Immature natural killer cell (primary cell): ENCODE measurements at regions not wholly inside any gene's neighbourhood (a gene's known extent, or its start where the extent isn't known, plus 50 kb on each side); places are given as distances from the start of the nearest gene placed in this dataset.
"Not testable (repeated sequence)": the region's sequence is repeated elsewhere in the genome, so short reads cannot be mapped to it uniquely, and the experiment has no call there.

ENCODE experiments used
- DNase-seq, 3 donors: peaks; one replicate each; pipeline ENCODE4 v3.0.0; 2022; ENCODE audit warnings: mixed read lengths in 1 of 3
- H3K27ac Mint-ChIP-seq, 6 donors: one replicate each; pipeline ENCODE4 v1.8.0; 2020; ENCODE audit warnings: mixed read lengths in 6 of 6, mild to moderate bottlenecking in 5 of 6, inconsistent platforms in 4 of 6, moderate library complexity in 3 of 6
- H3K27me3 Mint-ChIP-seq, 3 donors: one replicate each; pipeline ENCODE4 v1.8.0; 2020 to 2021; ENCODE audit warnings: low read depth in 3 of 3, mild to moderate bottlenecking in 3 of 3, mixed read lengths in 3 of 3, moderate library complexity in 3 of 3, inconsistent platforms in 1 of 3
- H3K36me3 Mint-ChIP-seq, 3 donors: one replicate each; pipeline ENCODE4 v1.8.0; 2020; ENCODE audit warnings: mixed read lengths in 3 of 3, inconsistent platforms in 2 of 3, mild to moderate bottlenecking in 2 of 3
- H3K4me1 Mint-ChIP-seq, 2 donors: one replicate each; pipeline ENCODE4 v1.8.0; 2020; ENCODE audit warnings: inconsistent platforms in 2 of 2, mild to moderate bottlenecking in 2 of 2, mixed read lengths in 2 of 2, moderate library complexity in 1 of 2
- H3K4me3 Mint-ChIP-seq, 5 donors: one replicate each; pipeline ENCODE4 v1.8.0; 2020; ENCODE audit warnings: mild to moderate bottlenecking in 5 of 5, mixed read lengths in 5 of 5, inconsistent platforms in 3 of 5, moderate library complexity in 3 of 5
- H3K9me3 Mint-ChIP-seq, 6 donors: one replicate each; pipeline ENCODE4 v1.8.0; 2020; ENCODE audit warnings: mild to moderate bottlenecking in 6 of 6, mixed read lengths in 6 of 6, inconsistent platforms in 4 of 6, moderate library complexity in 3 of 6

DNA sequence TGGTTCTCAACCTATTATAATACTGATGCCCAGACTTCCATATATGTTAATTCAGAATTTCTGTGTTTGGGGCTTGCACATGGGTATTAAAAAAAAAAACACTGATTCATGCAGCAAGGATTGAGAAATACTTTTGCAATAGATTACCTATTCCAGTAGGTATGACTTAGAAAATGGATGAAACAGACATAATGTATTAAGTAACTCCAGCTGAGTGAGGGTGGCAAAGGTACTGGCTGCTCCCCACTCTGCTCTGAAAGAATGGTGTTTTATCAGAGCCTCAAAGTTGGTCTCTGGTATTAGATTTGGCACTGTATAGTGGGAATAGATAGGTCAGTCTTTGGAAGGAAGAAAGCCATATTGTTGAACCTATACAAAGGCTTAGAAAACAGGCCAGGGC is 234.3 kb upstream of the FOLH1 start:
- H3K36me3 Mint-ChIP-seq, result no peaks in the 10 kb centered on the region
- no peak overlapping the region for H3K27ac Mint-ChIP-seq
- peaks cover 17 to 49% (median 31%) of the 10 kb centered on the region in 6 donors for H3K9me3 Mint-ChIP-seq
- DNase-seq, result no peak
- no peaks in the 10 kb centered on the region for H3K27me3 Mint-ChIP-seq
- no peaks in the 10 kb centered on the region for H3K4me1 Mint-ChIP-seq
- H3K4me3 Mint-ChIP-seq, result no peak overlapping the region

DNA sequence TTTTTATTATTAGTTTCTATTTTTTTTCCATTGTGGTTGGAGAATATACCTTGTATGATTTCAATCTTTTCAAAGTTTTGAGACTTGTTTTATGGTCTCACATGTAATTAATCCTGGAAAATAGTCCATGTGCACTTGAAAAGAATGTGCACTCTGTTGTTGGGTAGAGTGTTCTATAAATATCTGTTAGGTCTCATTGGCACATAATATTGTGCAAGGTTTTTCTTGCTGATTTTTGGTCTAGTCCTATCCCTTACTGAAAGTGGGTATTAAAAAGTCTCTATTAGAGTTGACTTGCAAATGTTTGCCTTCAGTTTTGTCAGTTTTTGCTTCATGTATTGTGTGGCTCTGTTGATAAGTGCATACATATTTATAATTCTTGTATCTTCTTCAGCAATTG is 231.5 kb upstream of the FOLH1 start:
- DNase-seq, H3K4me1 Mint-ChIP-seq, H3K4me3 Mint-ChIP-seq, H3K36me3 Mint-ChIP-seq, H3K27me3 Mint-ChIP-seq, H3K27ac Mint-ChIP-seq: not testable (repeated sequence)
- peaks cover 9 to 42% (median 23%) of the 10 kb centered on the region in 6 donors for H3K9me3 Mint-ChIP-seq

DNA sequence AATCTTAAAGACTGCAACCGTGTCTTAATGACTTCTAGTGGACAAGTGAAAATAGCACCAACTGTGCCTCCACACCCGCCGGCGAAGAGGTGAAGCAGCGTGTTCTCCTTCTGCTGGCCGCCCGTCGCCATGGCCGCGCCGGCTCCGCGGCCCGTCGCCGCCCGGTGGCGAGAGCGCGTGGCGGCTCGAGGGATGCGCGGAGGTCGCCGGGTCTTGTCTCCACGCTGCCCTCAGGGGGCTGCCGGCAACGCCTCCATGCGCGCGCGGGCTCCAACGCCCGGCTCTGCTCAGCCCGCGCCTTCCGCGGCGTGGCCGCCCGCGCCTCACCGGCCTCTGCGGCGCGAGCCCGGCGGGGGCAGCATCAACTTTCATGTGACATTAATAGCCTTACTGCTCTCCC is 225.9 kb upstream of the FOLH1 start:
- H3K36me3 Mint-ChIP-seq, H3K27ac Mint-ChIP-seq, DNase-seq, H3K4me3 Mint-ChIP-seq, H3K4me1 Mint-ChIP-seq, H3K27me3 Mint-ChIP-seq: not testable (repeated sequence)
- H3K9me3 Mint-ChIP-seq, result peaks cover 3 to 43% (median 17%) of the 10 kb centered on the region in 6 donors

DNA sequence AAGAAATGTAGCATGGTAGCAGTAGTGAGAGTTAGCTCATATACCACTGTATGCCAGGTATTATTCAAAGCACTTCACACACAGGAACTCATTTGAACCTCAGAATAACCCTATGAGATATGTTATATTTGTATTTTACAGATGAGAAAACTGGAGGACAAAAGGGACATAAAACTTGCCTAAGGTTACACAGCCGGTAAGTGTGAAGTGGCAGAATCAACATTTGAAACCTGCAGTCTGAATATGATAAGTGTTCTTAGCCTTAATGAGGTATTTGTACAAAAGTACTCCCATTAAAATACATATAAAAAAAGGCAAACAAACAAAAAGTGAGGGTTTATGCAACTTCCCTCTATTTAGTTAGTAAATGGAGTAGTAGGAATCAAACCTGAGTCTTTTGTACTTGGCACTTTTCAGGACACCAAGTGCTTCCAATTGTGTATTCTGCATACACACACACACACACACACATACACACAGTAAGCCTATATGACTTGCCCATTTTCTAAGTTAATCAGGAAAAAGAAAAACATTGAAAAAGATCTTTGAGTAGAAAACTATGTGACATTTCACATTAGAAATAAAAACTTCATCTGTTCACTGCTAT is 223.9 kb upstream of the FOLH1 start:
- no peaks in the 10 kb centered on the region for H3K4me1 Mint-ChIP-seq
- H3K27ac Mint-ChIP-seq, result no peak overlapping the region
- no peak overlapping the region for H3K4me3 Mint-ChIP-seq
- peaks cover 0 to 2% (median 0%) of the 10 kb centered on the region in 3 donors for H3K36me3 Mint-ChIP-seq
- H3K9me3 Mint-ChIP-seq, result peaks cover 0 to 43% (median 18%) of the 10 kb centered on the region in 6 donors
- peaks cover 0 to 1% (median 0%) of the 10 kb centered on the region in 3 donors for H3K27me3 Mint-ChIP-seq
- no peak for DNase-seq

DNA sequence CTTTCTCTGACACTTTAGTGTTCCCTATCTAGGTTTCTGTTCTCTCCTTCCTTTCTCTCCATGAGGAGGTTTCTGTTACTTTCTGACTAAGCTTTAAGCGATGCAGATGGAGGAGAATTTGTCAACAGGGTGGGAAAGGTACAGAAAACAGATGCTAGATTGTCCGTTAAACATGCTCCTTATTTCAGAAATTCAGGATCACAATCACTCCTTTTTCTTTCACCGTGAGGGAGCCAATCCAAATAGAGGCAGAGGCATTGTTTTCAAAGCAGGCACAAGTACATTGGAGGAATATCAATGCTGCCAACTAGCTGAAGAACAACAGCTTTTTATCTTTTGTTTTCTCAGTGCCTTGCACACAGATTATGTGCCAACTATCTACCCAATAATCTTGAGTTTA is 215.7 kb upstream of the FOLH1 start:
- H3K4me1 Mint-ChIP-seq, result no peaks in the 10 kb centered on the region
- H3K9me3 Mint-ChIP-seq, result peaks cover 16 to 68% (median 45%) of the 10 kb centered on the region in 6 donors
- DNase-seq, result no peak
- no peak overlapping the region for H3K27ac Mint-ChIP-seq
- no peak overlapping the region for H3K4me3 Mint-ChIP-seq
- no peaks in the 10 kb centered on the region for H3K27me3 Mint-ChIP-seq
- H3K36me3 Mint-ChIP-seq, result peaks cover 0 to 2% (median 0%) of the 10 kb centered on the region in 3 donors

DNA sequence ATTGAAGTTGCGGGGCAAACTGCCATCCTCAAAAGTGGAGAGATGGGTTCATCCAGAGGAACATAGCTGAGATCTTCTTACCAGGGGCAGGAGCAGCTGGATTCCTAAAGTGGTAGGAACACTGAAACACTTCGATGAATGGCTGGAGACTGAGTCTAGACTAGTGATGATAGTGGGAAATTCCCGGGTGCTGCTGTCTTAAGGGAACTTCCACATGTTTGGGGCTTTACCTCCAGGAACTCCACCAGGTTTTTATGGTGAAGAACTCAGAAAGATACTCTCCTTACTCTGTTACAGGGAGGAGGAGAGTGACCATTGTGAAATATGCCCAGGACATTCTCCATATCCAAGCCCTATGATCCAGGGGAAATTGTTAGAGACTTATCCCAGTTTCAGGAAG is 210.5 kb upstream of the FOLH1 start:
- H3K36me3 Mint-ChIP-seq, H3K27ac Mint-ChIP-seq: not testable (repeated sequence)

DNA sequence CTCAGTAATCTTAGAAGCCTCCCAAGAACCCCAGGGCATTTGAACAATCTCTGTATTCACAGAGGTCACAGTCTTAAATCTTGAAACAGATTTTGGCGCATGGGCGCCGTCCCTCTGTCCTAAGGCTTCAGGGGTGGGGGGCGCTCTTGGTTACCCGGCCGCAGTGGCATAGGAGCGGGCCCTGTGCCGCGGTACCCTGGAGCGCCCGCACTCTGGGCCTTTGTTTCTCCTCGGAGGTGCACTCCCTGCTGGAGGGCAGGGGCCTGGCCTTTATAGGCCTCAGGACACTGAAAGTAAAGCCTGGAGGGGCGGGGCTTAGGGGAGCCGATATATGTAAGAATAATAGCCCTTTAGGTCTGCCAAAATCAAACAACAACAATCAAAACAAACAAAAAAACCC is 197.3 kb upstream of the FOLH1 start:
- H3K4me3 Mint-ChIP-seq, result no peak overlapping the region

More for the DNA sequence above, 210.5 kb upstream of the FOLH1 start:
- not testable (repeated sequence) for H3K4me1 Mint-ChIP-seq, H3K4me3 Mint-ChIP-seq, H3K27me3 Mint-ChIP-seq, DNase-seq
- H3K9me3 Mint-ChIP-seq, result peaks cover 12 to 57% (median 37%) of the 10 kb centered on the region in 6 donors

DNA sequence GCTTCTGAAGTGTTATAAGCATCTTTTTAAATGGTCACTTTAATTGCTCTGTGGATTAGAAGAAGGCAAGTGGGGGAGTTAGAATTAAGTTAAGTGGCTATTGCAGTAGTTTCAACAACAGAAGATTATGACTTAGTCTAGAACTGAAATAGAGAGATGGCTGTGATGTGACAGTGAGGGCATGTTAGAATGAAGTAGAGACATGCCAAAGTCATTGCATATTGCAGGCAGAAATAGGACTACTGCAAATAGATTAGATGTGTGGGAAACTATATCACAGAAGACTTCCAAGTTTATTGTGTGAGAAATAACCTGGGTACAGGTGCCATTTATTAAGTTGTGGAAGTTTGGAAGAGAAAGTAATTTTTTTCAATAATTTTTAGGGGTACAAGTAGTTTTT is 187.4 kb upstream of the FOLH1 start:
- not testable (repeated sequence) for H3K4me1 Mint-ChIP-seq, H3K27me3 Mint-ChIP-seq

More for the DNA sequence above, 197.3 kb upstream of the FOLH1 start:
- no peak for DNase-seq
- no peaks in the 10 kb centered on the region for H3K36me3 Mint-ChIP-seq
- H3K4me1 Mint-ChIP-seq, result no peaks in the 10 kb centered on the region
- H3K27ac Mint-ChIP-seq, result no peak overlapping the region
- peaks cover 0 to 3% (median 0%) of the 10 kb centered on the region in 3 donors for H3K27me3 Mint-ChIP-seq
- peaks cover 5 to 36% (median 16%) of the 10 kb centered on the region in 6 donors for H3K9me3 Mint-ChIP-seq

DNA sequence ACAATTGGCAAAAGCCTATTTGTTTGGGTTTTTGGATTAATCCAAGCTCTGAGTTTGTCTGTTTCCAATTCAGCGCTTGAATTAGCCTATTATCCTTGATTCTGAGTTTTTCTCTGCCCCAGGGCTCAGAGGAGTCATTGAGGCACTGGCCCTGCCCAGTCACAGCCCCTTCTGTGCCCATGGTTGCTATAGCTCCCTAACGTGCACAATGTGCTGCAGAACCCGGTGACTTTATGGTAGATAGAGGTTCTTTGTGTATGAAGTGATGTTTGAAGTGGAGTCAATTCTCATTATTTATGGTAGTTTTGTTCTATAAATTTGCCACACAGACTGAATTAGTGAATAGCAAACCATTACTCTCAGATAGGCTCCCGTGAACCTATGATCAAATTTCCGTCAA is 182.0 kb upstream of the FOLH1 start:
- DNase-seq, H3K27me3 Mint-ChIP-seq, H3K27ac Mint-ChIP-seq, H3K4me3 Mint-ChIP-seq, H3K4me1 Mint-ChIP-seq, H3K36me3 Mint-ChIP-seq: not testable (repeated sequence)
- H3K9me3 Mint-ChIP-seq, result peaks cover 0 to 25% (median 7%) of the 10 kb centered on the region in 6 donors

More for the DNA sequence above, 187.4 kb upstream of the FOLH1 start:
- not testable (repeated sequence) for H3K36me3 Mint-ChIP-seq, H3K27ac Mint-ChIP-seq, H3K4me3 Mint-ChIP-seq, DNase-seq
- peaks cover 0 to 34% (median 15%) of the 10 kb centered on the region in 6 donors for H3K9me3 Mint-ChIP-seq

DNA sequence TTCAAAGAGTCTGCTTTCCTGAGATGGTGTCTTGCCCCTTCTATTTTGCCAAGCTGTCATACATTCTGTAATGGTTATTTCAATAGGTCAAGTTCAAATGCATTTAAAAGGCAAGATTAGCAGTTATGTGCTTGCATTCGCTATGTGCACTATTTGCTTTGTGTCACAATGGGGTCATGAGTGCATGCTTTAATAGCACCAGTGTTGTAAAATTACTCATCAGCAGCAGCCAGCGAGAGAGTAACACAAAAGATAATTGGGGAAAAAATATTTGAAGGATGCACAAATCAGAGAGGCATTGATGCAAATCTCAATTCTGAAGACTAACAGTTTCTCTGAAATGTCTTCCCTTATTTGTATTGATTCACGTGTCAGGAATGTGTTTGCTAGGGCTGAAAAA is 180.7 kb upstream of the FOLH1 start:
- not testable (repeated sequence) for H3K27ac Mint-ChIP-seq, H3K4me1 Mint-ChIP-seq, H3K27me3 Mint-ChIP-seq, H3K36me3 Mint-ChIP-seq, H3K4me3 Mint-ChIP-seq, DNase-seq
- peaks cover 0 to 22% (median 6%) of the 10 kb centered on the region in 6 donors for H3K9me3 Mint-ChIP-seq

DNA sequence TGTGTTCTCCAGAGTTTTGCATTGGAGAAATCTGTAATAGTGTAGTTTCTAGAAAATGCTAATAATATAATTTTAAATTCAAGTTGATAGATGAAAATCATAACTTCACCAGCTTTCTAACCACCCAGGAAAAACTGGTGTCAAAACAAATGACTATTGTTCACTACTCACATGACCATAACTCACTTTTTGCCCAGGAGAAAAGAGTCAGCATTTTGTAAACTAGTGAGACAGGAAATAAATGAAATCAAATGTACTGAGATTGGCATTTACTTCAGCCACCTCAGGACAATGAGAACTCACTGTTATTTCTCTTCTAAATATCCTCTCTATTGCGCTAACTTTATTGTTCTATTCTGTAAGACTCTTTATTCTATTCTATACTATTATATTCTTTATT is 176.0 kb upstream of the FOLH1 start:
- not testable (repeated sequence) for H3K27ac Mint-ChIP-seq, H3K27me3 Mint-ChIP-seq, DNase-seq, H3K4me3 Mint-ChIP-seq, H3K36me3 Mint-ChIP-seq, H3K4me1 Mint-ChIP-seq
- peaks cover 4 to 17% (median 7%) of the 10 kb centered on the region in 6 donors for H3K9me3 Mint-ChIP-seq

DNA sequence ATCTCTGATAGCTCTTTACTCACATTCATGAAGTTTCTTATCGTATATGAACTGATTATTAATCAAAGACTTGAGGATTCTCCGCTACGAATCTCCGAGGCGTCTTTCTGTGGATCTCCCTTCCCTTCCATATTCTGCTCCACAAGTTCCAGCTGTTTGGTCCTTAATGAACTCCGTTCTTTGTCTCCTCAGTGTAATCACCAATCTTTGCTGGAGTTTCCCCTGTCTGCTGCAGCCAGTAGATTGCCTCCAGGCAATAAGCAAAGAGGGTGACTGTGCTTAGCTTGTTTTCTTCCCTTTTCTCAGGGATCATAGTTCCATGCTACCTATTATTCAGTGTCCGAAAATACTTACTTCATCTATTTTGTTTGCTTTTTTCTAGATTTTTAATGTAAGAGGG is 169.6 kb upstream of the FOLH1 start:
- Mint-ChIP-seq H3K27me3 (peaks cover 0 to 1% (median 0%) of the 10 kb centered on the region in 3 donors), H3K9me3 (peaks cover 5 to 27% (median 10%) of the 10 kb centered on the region in 6 donors), H3K36me3 (no peaks in the 10 kb centered on the region), H3K4me1 (no peaks in the 10 kb centered on the region), H3K27ac (no peak overlapping the region), H3K4me3 (no peak overlapping the region)
- DNase-seq, result no peak

DNA sequence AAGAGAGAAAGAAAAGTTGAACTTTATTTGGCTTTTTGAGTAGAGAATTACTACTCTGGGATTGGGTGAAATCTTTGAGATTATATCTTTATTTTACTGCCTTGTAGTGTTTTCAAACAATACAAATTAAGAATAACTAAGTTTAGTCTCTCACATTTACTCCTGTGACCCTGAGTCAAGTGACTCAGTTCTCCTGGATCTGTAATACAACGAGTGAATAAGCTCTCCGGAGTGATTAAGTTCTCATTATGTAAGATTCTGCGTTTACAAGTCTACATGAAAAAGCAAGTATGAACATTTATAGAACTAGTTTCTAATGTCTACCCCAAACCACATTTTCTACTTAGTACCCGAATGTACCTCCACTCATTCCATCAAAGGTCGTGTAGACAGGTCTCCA is 165.5 kb upstream of the FOLH1 start:
- H3K4me1 Mint-ChIP-seq, H3K27me3 Mint-ChIP-seq, DNase-seq, H3K27ac Mint-ChIP-seq, H3K36me3 Mint-ChIP-seq, H3K4me3 Mint-ChIP-seq: not testable (repeated sequence)
- peaks cover 1 to 25% (median 8%) of the 10 kb centered on the region in 6 donors for H3K9me3 Mint-ChIP-seq

DNA sequence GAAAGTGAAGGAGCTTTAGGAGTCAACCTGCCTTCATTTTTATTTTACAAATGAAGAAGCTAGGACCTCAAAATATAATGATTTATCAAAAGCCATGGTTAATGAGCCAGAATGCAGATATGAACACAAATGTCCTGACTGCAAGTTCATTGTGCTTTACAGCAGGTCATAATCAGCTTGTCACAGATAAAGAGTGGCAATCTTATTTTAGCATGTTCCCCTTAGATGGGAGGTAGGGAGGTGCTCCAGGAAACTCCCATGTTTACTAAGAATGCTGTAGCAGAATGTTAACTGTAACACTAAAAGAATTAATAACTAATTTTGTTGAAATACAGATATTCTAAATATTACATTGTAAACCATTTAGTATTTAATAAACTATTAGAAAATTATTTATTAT is 165.0 kb upstream of the FOLH1 start:
- H3K9me3 Mint-ChIP-seq, result peaks cover 0 to 25% (median 8%) of the 10 kb centered on the region in 6 donors
- not testable (repeated sequence) for H3K4me3 Mint-ChIP-seq, DNase-seq, H3K36me3 Mint-ChIP-seq, H3K27ac Mint-ChIP-seq, H3K27me3 Mint-ChIP-seq, H3K4me1 Mint-ChIP-seq

DNA sequence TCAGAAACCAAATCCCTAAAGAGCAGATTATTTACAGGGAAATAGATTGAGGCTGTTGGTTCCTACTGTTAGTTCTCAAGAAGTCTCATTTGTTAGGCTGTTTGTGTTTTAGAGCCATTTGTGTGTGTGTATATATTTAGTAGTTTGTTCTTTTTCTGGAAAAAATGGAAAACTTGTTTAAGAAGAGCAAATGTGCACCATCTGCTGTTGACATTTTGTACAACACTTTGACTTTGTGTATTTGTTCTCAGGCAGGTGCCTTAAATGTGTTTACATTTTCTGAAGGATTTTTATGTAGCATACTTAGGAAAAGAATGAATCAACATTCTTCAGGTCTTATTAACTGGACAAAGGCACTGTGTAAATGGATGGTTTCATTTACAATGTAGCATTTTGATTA is 163.7 kb upstream of the FOLH1 start:
- not testable (repeated sequence) for H3K36me3 Mint-ChIP-seq, DNase-seq, H3K4me3 Mint-ChIP-seq, H3K27ac Mint-ChIP-seq, H3K4me1 Mint-ChIP-seq, H3K27me3 Mint-ChIP-seq
- H3K9me3 Mint-ChIP-seq, result peaks cover 3 to 21% (median 7%) of the 10 kb centered on the region in 6 donors
